ENCODE measurements at regions not wholly inside any gene's neighbourhood (a gene's known extent, or its start where the extent isn't known, plus 50 kb on each side); places are given as distances from the start of the nearest gene placed in this dataset.

DNA sequence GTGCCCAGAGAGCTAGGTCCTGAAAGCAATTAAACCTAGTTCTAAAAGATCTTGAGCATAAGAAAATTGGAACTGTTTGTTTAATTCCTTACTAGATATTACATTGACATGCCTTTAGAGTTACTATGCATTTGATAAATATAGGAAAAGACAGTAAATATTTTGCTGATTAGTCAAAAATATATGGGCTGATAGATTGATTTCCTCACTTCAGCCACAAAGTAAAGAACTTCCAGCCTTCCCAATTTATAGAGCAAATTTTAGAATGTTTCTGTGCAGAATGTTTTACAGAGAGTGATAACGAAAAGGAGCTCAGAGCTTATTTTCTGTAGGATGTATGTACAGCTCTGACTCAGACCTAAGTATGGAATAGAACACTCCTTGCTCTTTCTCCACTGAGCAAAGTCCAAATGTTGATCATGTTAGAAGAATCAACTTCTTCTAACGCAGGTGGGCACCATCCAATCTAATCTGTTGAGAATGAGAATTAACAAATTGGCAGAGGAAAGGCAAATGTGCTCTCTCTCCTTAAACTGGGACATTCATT is 72.9 kb upstream of the PAM start (continued):
- TF ChIP-seq, protein P1, sequence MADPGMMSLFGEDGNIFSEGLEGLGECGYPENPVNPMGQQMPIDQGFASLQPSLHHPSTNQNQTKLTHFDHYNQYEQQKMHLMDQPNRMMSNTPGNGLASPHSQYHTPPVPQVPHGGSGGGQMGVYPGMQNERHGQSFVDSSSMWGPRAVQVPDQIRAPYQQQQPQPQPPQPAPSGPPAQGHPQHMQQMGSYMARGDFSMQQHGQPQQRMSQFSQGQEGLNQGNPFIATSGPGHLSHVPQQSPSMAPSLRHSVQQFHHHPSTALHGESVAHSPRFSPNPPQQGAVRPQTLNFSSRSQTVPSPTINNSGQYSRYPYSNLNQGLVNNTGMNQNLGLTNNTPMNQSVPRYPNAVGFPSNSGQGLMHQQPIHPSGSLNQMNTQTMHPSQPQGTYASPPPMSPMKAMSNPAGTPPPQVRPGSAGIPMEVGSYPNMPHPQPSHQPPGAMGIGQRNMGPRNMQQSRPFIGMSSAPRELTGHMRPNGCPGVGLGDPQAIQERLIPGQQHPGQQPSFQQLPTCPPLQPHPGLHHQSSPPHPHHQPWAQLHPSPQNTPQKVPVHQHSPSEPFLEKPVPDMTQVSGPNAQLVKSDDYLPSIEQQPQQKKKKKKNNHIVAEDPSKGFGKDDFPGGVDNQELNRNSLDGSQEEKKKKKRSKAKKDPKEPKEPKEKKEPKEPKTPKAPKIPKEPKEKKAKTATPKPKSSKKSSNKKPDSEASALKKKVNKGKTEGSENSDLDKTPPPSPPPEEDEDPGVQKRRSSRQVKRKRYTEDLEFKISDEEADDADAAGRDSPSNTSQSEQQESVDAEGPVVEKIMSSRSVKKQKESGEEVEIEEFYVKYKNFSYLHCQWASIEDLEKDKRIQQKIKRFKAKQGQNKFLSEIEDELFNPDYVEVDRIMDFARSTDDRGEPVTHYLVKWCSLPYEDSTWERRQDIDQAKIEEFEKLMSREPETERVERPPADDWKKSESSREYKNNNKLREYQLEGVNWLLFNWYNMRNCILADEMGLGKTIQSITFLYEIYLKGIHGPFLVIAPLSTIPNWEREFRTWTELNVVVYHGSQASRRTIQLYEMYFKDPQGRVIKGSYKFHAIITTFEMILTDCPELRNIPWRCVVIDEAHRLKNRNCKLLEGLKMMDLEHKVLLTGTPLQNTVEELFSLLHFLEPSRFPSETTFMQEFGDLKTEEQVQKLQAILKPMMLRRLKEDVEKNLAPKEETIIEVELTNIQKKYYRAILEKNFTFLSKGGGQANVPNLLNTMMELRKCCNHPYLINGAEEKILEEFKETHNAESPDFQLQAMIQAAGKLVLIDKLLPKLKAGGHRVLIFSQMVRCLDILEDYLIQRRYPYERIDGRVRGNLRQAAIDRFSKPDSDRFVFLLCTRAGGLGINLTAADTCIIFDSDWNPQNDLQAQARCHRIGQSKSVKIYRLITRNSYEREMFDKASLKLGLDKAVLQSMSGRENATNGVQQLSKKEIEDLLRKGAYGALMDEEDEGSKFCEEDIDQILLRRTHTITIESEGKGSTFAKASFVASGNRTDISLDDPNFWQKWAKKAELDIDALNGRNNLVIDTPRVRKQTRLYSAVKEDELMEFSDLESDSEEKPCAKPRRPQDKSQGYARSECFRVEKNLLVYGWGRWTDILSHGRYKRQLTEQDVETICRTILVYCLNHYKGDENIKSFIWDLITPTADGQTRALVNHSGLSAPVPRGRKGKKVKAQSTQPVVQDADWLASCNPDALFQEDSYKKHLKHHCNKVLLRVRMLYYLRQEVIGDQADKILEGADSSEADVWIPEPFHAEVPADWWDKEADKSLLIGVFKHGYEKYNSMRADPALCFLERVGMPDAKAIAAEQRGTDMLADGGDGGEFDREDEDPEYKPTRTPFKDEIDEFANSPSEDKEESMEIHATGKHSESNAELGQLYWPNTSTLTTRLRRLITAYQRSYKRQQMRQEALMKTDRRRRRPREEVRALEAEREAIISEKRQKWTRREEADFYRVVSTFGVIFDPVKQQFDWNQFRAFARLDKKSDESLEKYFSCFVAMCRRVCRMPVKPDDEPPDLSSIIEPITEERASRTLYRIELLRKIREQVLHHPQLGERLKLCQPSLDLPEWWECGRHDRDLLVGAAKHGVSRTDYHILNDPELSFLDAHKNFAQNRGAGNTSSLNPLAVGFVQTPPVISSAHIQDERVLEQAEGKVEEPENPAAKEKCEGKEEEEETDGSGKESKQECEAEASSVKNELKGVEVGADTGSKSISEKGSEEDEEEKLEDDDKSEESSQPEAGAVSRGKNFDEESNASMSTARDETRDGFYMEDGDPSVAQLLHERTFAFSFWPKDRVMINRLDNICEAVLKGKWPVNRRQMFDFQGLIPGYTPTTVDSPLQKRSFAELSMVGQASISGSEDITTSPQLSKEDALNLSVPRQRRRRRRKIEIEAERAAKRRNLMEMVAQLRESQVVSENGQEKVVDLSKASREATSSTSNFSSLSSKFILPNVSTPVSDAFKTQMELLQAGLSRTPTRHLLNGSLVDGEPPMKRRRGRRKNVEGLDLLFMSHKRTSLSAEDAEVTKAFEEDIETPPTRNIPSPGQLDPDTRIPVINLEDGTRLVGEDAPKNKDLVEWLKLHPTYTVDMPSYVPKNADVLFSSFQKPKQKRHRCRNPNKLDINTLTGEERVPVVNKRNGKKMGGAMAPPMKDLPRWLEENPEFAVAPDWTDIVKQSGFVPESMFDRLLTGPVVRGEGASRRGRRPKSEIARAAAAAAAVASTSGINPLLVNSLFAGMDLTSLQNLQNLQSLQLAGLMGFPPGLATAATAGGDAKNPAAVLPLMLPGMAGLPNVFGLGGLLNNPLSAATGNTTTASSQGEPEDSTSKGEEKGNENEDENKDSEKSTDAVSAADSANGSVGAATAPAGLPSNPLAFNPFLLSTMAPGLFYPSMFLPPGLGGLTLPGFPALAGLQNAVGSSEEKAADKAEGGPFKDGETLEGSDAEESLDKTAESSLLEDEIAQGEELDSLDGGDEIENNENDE (IDR thresholded peaks at IDR 0.05; ENCODE audit: insufficient replicate concordance, low read length) = no peak
- TF ChIP-seq EZH2 (IDR thresholded peaks at IDR 0.05; ENCODE audit: low read depth, low read length, severe bottlenecking) (no peak), TAF1 (IDR thresholded peaks at IDR 0.05; ENCODE audit: low read depth, low read length) (no peak), HDAC6 (IDR thresholded peaks at IDR 0.05; ENCODE audit: low read depth, low read length) (no peak), RBBP5 (IDR thresholded peaks at IDR 0.05; ENCODE audit: borderline replicate concordance, low read depth, low read length) (no peak), SAP30 (IDR thresholded peaks at IDR 0.05; ENCODE audit: insufficient read depth, insufficient replicate concordance, low read length) (no peak)
- TF ChIP-seq, protein P2, sequence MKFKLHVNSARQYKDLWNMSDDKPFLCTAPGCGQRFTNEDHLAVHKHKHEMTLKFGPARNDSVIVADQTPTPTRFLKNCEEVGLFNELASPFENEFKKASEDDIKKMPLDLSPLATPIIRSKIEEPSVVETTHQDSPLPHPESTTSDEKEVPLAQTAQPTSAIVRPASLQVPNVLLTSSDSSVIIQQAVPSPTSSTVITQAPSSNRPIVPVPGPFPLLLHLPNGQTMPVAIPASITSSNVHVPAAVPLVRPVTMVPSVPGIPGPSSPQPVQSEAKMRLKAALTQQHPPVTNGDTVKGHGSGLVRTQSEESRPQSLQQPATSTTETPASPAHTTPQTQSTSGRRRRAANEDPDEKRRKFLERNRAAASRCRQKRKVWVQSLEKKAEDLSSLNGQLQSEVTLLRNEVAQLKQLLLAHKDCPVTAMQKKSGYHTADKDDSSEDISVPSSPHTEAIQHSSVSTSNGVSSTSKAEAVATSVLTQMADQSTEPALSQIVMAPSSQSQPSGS (IDR thresholded peaks at IDR 0.05; ENCODE audit: low read length) = no peak
- TF ChIP-seq, protein P3, sequence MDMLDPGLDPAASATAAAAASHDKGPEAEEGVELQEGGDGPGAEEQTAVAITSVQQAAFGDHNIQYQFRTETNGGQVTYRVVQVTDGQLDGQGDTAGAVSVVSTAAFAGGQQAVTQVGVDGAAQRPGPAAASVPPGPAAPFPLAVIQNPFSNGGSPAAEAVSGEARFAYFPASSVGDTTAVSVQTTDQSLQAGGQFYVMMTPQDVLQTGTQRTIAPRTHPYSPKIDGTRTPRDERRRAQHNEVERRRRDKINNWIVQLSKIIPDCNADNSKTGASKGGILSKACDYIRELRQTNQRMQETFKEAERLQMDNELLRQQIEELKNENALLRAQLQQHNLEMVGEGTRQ (IDR thresholded peaks at IDR 0.05; ENCODE audit: low read length) = no peak
